Osteocyte (in vitro differentiated cells): ENCODE measurements at regions not wholly inside any gene's neighbourhood (a gene's known extent, or its start where the extent isn't known, plus 50 kb on each side); places are given as distances from the start of the nearest gene placed in this dataset.

ENCODE experiments used
- DNase-seq: peaks from one replicate; pipeline ENCODE4 v3.0.0; 2021; ENCODE audit warnings: mixed read lengths; ENCODE audit not compliant: unreplicated experiment; ENCODE audit errors: extremely low spot score
- H3K27ac Mint-ChIP-seq: one replicate; pipeline ENCODE4 v1.8.0; 2021; ENCODE audit warnings: mild to moderate bottlenecking, mixed read lengths; ENCODE audit not compliant: unreplicated experiment
- H3K27me3 Mint-ChIP-seq: one replicate; pipeline ENCODE4 v1.8.0; 2021; ENCODE audit warnings: mixed read lengths; ENCODE audit not compliant: unreplicated experiment
- H3K36me3 Mint-ChIP-seq: one replicate; pipeline ENCODE4 v1.8.0; 2021; ENCODE audit warnings: mixed read lengths; ENCODE audit not compliant: unreplicated experiment
- H3K4me1 Mint-ChIP-seq: one replicate; pipeline ENCODE4 v1.8.0; 2021; ENCODE audit warnings: mixed read lengths; ENCODE audit not compliant: unreplicated experiment
- H3K4me3 Mint-ChIP-seq: one replicate; pipeline ENCODE4 v1.8.0; 2021; ENCODE audit warnings: mild to moderate bottlenecking, moderate library complexity, mixed read lengths; ENCODE audit not compliant: unreplicated experiment
- H3K9me3 Mint-ChIP-seq: one replicate; pipeline ENCODE4 v1.8.0; 2021; ENCODE audit warnings: mixed read lengths; ENCODE audit not compliant: unreplicated experiment
- TF ChIP-seq, protein P1 (sequence below): fragments of 200-600 bp; sonication (generic); IDR thresholded peaks from 2 replicates; pipeline ENCODE4 v1.5.0; 2021; ENCODE audit warnings: antibody characterized with exemption, mild to moderate bottlenecking, moderate library complexity

DNA sequence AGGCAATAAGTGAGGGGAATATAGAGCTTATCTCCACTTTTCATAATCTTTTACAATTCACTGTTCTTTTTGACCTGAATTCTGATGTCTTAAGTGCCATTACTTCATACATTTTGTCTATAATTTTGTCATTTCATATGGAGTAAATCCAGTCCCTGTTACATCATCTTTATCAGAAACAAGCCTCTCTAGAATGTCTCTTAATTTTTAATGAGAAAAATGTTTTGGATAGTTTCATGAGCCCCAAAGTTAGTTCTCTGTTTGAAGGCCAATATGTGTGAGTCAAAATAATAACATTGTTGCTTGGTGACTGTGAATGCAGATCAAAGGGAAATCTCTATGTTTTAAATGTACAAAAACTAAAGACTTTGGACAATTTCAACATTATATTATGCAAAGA, 329.6 kb upstream of the ARRDC3 start:
- Mint-ChIP-seq H3K36me3 (no peaks in the 10 kb centered on the region), H3K9me3 (peaks cover 15% of the 10 kb centered on the region), H3K4me1 (peaks cover 16% of the 10 kb centered on the region), H3K27me3 (no peaks in the 10 kb centered on the region), H3K27ac (peak overlapping the region; percentile 75), H3K4me3 (no peak overlapping the region)
- TF ChIP-seq, protein P1, sequence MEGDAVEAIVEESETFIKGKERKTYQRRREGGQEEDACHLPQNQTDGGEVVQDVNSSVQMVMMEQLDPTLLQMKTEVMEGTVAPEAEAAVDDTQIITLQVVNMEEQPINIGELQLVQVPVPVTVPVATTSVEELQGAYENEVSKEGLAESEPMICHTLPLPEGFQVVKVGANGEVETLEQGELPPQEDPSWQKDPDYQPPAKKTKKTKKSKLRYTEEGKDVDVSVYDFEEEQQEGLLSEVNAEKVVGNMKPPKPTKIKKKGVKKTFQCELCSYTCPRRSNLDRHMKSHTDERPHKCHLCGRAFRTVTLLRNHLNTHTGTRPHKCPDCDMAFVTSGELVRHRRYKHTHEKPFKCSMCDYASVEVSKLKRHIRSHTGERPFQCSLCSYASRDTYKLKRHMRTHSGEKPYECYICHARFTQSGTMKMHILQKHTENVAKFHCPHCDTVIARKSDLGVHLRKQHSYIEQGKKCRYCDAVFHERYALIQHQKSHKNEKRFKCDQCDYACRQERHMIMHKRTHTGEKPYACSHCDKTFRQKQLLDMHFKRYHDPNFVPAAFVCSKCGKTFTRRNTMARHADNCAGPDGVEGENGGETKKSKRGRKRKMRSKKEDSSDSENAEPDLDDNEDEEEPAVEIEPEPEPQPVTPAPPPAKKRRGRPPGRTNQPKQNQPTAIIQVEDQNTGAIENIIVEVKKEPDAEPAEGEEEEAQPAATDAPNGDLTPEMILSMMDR = no peak
- DNase-seq = no peak

GRCh38 chr5:91707521-91707841, 324.4 kb upstream of the ARRDC3 start:
- TF ChIP-seq, protein P1 = no peak
- no peak for DNase-seq
- Mint-ChIP-seq H3K4me3 (no peak overlapping the region), H3K27ac (peak overlapping the region; percentile 50), H3K36me3 (no peaks in the 10 kb centered on the region), H3K4me1 (peaks cover 25% of the 10 kb centered on the region), H3K9me3 (peaks cover 8% of the 10 kb centered on the region), H3K27me3 (no peaks in the 10 kb centered on the region)

- Mint-ChIP-seq H3K27ac (peak overlapping the region; percentile 50), H3K9me3 (peaks cover 8% of the 10 kb centered on the region), H3K27me3 (no peaks in the 10 kb centered on the region), H3K4me3 (no peak overlapping the region), H3K4me1 (peaks cover 20% of the 10 kb centered on the region), H3K36me3 (no peaks in the 10 kb centered on the region)
- TF ChIP-seq, protein P1 = no peak
- no peak for DNase-seq
These were observed 323.8 kb upstream of the ARRDC3 start for GRCh38 chr5:91706785-91707520.

- no peaks in the 10 kb centered on the region for H3K27me3 Mint-ChIP-seq
- H3K36me3 Mint-ChIP-seq = no peaks in the 10 kb centered on the region
- DNase-seq = no peak
- H3K4me3 Mint-ChIP-seq = no peak overlapping the region
- H3K9me3 Mint-ChIP-seq = peaks cover 6% of the 10 kb centered on the region
- TF ChIP-seq, protein P1 = no peak
- peaks cover 19% of the 10 kb centered on the region for H3K4me1 Mint-ChIP-seq
- no peak overlapping the region for H3K27ac Mint-ChIP-seq
These were observed 320.0 kb upstream of the ARRDC3 start for GRCh38 chr5:91703128-91703527.

GRCh38 chr5:91699429-91699828, 316.3 kb upstream of the ARRDC3 start:
- H3K9me3 Mint-ChIP-seq = peaks cover 23% of the 10 kb centered on the region
- H3K4me1 Mint-ChIP-seq = no peaks in the 10 kb centered on the region
- TF ChIP-seq, protein P1 = no peak
- no peak for DNase-seq
- H3K27me3 Mint-ChIP-seq = no peaks in the 10 kb centered on the region
- H3K27ac Mint-ChIP-seq = no peak overlapping the region
- H3K4me3 Mint-ChIP-seq = no peak overlapping the region
- H3K36me3 Mint-ChIP-seq = no peaks in the 10 kb centered on the region
